ENCODE measurements at regions not wholly inside any gene's neighbourhood (a gene's known extent, or its start where the extent isn't known, plus 50 kb on each side); places are given as distances from the start of the nearest gene placed in this dataset.

GRCh38 chr5:110018509-110018908, 328.8 kb downstream of the MAN2A1 start:
- no peak overlapping the region for H3K4me3 ChIP-seq
- H4K20me1 ChIP-seq (replicated peaks; ENCODE audit: insufficient read depth): no peaks in the 10 kb centered on the region
- no peak overlapping the region for H3K27ac ChIP-seq (ENCODE audit: low read depth)
- no peak overlapping the region for H3K27ac Mint-ChIP-seq
- no peaks in the 10 kb centered on the region for H3K79me2 ChIP-seq (replicated peaks; ENCODE audit: insufficient read depth)
- H3K27me3 Mint-ChIP-seq (ENCODE audit: insufficient read depth, low read depth, poor library complexity): no peaks in the 10 kb centered on the region
- H2AFZ ChIP-seq: no peak overlapping the region
- no peak overlapping the region for H3K4me2 ChIP-seq
- no peaks in the 10 kb centered on the region for H3K4me1 ChIP-seq (ENCODE audit: insufficient read depth)
- H3K4me1 Mint-ChIP-seq: peaks cover 2% of the 10 kb centered on the region; the same call in 2 of the 3 replicates
- H3K9me3 Mint-ChIP-seq: no peaks in the 10 kb centered on the region; the same call in 2 of the 3 replicates
- 0 out of 2 replicates have a peak, but pooled peaks cover 8% of the 10 kb centered on the region for H3K9me2 ChIP-seq (ENCODE audit: insufficient read depth)
- TF ChIP-seq JUNB (IDR thresholded peaks at IDR 0.05; ENCODE audit: unreplicated experiment) (no peak), EZH2phosphoT487 (IDR thresholded peaks at IDR 0.05; ENCODE audit: unreplicated experiment) (no peak)
- H3K27me3 ChIP-seq (ENCODE audit: insufficient read depth): no peaks in the 10 kb centered on the region
- no peaks in the 10 kb centered on the region for H3F3A ChIP-seq (replicated peaks; ENCODE audit: low read depth)
- no peaks in the 10 kb centered on the region for H3K36me3 Mint-ChIP-seq (ENCODE audit: low read depth)
- DNase-seq (ENCODE audit: low spot score) (no peak), ATAC-seq (no peak)
- 0 out of 2 replicates have a peak, but pooled peaks cover 5% of the 10 kb centered on the region for H3K36me3 ChIP-seq (ENCODE audit: insufficient read depth)
- no peak overlapping the region for H3K4me3 Mint-ChIP-seq

GRCh38 chr5:110019119-110019518, 329.4 kb downstream of the MAN2A1 start:
- no peaks in the 10 kb centered on the region for H3K79me2 ChIP-seq (replicated peaks; ENCODE audit: insufficient read depth)
- no peaks in the 10 kb centered on the region for H3K4me1 ChIP-seq (ENCODE audit: insufficient read depth)
- H3K4me1 Mint-ChIP-seq: peaks cover 2% of the 10 kb centered on the region; the same call in 2 of the 3 replicates
- H3K4me2 ChIP-seq: no peak overlapping the region
- no peaks in the 10 kb centered on the region for H4K20me1 ChIP-seq (replicated peaks; ENCODE audit: insufficient read depth)
- H3F3A ChIP-seq (replicated peaks; ENCODE audit: low read depth): no peaks in the 10 kb centered on the region
- no peak overlapping the region for H3K27ac Mint-ChIP-seq
- H3K4me3 Mint-ChIP-seq: no peak overlapping the region
- no peak overlapping the region for H3K27ac ChIP-seq (ENCODE audit: low read depth)
- DNase-seq (ENCODE audit: low spot score) (no peak), ATAC-seq (no peak)
- H2AFZ ChIP-seq: no peak overlapping the region
- H3K27me3 Mint-ChIP-seq (ENCODE audit: insufficient read depth, low read depth, poor library complexity): no peaks in the 10 kb centered on the region
- H3K4me3 ChIP-seq: no peak overlapping the region
- H3K36me3 ChIP-seq (ENCODE audit: insufficient read depth): 0 out of 2 replicates have a peak, but pooled peaks cover 5% of the 10 kb centered on the region
- no peaks in the 10 kb centered on the region for H3K36me3 Mint-ChIP-seq (ENCODE audit: low read depth)
- no peaks in the 10 kb centered on the region for H3K9me3 Mint-ChIP-seq
- TF ChIP-seq CREB1 (CRISPR knock-in tag; IDR thresholded peaks at IDR 0.05; ENCODE audit: low read depth) (no peak), EZH2phosphoT487 (IDR thresholded peaks at IDR 0.05; ENCODE audit: unreplicated experiment) (no peak), REST (IDR thresholded peaks at IDR 0.05; ENCODE audit: unreplicated experiment) (no peak), ZNF331 (CRISPR knock-in tag; IDR thresholded peaks at IDR 0.05; ENCODE audit: low read depth) (no peak), ETS1 (IDR thresholded peaks at IDR 0.05) (no peak), JUNB (IDR thresholded peaks at IDR 0.05; ENCODE audit: unreplicated experiment) (no peak)
- TF ChIP-seq, protein P1, sequence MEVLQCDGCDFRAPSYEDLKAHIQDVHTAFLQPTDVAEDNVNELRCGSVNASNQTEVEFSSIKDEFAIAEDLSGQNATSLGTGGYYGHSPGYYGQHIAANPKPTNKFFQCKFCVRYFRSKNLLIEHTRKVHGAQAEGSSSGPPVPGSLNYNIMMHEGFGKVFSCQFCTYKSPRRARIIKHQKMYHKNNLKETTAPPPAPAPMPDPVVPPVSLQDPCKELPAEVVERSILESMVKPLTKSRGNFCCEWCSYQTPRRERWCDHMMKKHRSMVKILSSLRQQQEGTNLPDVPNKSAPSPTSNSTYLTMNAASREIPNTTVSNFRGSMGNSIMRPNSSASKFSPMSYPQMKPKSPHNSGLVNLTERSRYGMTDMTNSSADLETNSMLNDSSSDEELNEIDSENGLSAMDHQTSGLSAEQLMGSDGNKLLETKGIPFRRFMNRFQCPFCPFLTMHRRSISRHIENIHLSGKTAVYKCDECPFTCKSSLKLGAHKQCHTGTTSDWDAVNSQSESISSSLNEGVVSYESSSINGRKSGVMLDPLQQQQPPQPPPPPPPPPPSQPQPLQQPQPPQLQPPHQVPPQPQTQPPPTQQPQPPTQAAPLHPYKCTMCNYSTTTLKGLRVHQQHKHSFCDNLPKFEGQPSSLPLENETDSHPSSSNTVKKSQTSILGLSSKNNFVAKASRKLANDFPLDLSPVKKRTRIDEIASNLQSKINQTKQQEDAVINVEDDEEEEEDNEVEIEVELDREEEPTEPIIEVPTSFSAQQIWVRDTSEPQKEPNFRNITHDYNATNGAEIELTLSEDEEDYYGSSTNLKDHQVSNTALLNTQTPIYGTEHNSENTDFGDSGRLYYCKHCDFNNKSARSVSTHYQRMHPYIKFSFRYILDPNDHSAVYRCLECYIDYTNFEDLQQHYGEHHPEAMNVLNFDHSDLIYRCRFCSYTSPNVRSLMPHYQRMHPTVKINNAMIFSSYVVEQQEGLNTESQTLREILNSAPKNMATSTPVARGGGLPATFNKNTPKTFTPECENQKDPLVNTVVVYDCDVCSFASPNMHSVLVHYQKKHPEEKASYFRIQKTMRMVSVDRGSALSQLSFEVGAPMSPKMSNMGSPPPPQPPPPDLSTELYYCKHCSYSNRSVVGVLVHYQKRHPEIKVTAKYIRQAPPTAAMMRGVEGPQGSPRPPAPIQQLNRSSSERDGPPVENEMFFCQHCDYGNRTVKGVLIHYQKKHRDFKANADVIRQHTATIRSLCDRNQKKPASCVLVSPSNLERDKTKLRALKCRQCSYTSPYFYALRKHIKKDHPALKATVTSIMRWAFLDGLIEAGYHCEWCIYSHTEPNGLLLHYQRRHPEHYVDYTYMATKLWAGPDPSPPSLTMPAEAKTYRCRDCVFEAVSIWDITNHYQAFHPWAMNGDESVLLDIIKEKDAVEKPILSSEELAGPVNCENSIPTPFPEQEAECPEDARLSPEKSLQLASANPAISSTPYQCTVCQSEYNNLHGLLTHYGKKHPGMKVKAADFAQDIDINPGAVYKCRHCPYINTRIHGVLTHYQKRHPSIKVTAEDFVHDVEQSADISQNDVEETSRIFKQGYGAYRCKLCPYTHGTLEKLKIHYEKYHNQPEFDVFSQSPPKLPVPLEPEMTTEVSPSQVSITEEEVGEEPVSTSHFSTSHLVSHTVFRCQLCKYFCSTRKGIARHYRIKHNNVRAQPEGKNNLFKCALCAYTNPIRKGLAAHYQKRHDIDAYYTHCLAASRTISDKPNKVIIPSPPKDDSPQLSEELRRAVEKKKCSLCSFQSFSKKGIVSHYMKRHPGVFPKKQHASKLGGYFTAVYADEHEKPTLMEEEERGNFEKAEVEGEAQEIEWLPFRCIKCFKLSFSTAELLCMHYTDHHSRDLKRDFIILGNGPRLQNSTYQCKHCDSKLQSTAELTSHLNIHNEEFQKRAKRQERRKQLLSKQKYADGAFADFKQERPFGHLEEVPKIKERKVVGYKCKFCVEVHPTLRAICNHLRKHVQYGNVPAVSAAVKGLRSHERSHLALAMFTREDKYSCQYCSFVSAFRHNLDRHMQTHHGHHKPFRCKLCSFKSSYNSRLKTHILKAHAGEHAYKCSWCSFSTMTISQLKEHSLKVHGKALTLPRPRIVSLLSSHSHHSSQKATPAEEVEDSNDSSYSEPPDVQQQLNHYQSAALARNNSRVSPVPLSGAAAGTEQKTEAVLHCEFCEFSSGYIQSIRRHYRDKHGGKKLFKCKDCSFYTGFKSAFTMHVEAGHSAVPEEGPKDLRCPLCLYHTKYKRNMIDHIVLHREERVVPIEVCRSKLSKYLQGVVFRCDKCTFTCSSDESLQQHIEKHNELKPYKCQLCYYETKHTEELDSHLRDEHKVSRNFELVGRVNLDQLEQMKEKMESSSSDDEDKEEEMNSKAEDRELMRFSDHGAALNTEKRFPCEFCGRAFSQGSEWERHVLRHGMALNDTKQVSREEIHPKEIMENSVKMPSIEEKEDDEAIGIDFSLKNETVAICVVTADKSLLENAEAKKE (CRISPR knock-in tag; IDR thresholded peaks at IDR 0.05): no peak
- H3K9me2 ChIP-seq (ENCODE audit: insufficient read depth): 0 out of 2 replicates have a peak, but pooled peaks cover 8% of the 10 kb centered on the region
- no peaks in the 10 kb centered on the region for H3K27me3 ChIP-seq (ENCODE audit: insufficient read depth)

Measured in GM23338 (cell line).